ENCODE measurements at regions not wholly inside any gene's neighbourhood (a gene's known extent, or its start where the extent isn't known, plus 50 kb on each side); places are given as distances from the start of the nearest gene placed in this dataset.

DNA sequence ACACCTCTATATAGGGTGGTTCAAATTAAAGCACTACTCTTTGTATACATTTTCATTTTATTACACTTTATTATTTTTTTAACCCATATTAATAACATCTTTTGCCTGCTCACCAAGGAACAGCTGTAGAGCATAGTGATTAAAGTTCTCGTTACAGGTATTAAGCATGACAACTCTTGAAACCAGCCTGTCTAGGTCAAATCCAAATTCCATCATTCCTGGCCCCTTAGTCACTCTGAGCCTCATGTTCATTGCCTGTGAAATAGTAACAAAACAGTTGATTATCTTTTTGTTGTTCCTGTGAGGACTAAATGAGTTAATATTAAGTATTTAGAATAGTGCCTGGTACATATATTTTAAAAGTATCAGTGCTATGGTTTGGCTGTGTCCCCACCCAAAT is 334.5 kb downstream of the RAB38 start:
- no peaks in the 10 kb centered on the region for H3K4me1 ChIP-seq (ENCODE audit: control insufficient read depth in 2 of 3, insufficient read depth in 2 of 3, low read depth in 1 of 3, low read length in 3 of 3)
- no peaks in the 10 kb centered on the region for H3K9me3 ChIP-seq (ENCODE audit: control insufficient read depth in 2 of 3, insufficient read depth in 1 of 3, low read length in 3 of 3)
- no peak overlapping the region for H3K27ac ChIP-seq (ENCODE audit: low read depth in 2 of 2, low read length in 2 of 2)
- intact Hi-C loops (cut with DNase I) = no loop called here
- no peaks in the 10 kb centered on the region for H3K27me3 ChIP-seq (ENCODE audit: control insufficient read depth, insufficient read depth, low read length)
- DNase-seq = no peak
- no peak overlapping the region for H3K9ac ChIP-seq (ENCODE audit: low read length in 3 of 3)
- no peak for FAIRE-seq
- TF ChIP-seq, protein P1, sequence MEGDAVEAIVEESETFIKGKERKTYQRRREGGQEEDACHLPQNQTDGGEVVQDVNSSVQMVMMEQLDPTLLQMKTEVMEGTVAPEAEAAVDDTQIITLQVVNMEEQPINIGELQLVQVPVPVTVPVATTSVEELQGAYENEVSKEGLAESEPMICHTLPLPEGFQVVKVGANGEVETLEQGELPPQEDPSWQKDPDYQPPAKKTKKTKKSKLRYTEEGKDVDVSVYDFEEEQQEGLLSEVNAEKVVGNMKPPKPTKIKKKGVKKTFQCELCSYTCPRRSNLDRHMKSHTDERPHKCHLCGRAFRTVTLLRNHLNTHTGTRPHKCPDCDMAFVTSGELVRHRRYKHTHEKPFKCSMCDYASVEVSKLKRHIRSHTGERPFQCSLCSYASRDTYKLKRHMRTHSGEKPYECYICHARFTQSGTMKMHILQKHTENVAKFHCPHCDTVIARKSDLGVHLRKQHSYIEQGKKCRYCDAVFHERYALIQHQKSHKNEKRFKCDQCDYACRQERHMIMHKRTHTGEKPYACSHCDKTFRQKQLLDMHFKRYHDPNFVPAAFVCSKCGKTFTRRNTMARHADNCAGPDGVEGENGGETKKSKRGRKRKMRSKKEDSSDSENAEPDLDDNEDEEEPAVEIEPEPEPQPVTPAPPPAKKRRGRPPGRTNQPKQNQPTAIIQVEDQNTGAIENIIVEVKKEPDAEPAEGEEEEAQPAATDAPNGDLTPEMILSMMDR (IDR thresholded peaks at IDR 0.05; ENCODE audit: borderline replicate concordance, extremely low read depth, insufficient read depth) = no peak
- H3K36me3 ChIP-seq (ENCODE audit: control insufficient read depth in 2 of 3, insufficient read depth in 3 of 3, low read length in 3 of 3) = no peaks in the 10 kb centered on the region
- no peak overlapping the region for H3K4me3 ChIP-seq (ENCODE audit: low read length in 3 of 3)

DNA sequence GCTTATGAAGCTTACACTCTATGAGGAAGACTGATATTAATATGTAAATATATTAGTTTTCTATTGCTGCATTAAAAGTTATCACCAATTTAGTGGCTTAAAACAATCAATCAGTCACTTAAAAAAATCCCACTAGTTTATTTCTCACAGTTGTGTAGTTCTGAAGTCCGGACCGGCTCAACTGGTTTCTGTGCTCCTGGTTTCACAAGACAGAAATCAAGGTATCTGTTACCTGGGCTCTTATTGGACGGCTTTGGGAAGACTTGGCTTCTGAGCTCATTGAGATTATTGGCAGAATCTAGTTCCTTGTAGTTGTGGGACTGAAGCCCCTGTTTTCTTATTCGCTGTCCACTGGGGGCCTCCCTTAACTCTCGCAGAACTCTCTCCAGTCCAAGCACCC is 343.0 kb downstream of the RAB38 start:
- Histone ChIP-seq H3K9ac (ENCODE audit: low read length in 3 of 3) (no peak overlapping the region), H3K4me1 (ENCODE audit: control insufficient read depth in 2 of 3, insufficient read depth in 2 of 3, low read depth in 1 of 3, low read length in 3 of 3) (no peaks in the 10 kb centered on the region), H3K27me3 (ENCODE audit: control insufficient read depth, insufficient read depth, low read length) (no peaks in the 10 kb centered on the region), H3K27ac (ENCODE audit: low read depth in 2 of 2, low read length in 2 of 2) (no peak overlapping the region), H3K36me3 (ENCODE audit: control insufficient read depth in 2 of 3, insufficient read depth in 3 of 3, low read length in 3 of 3) (no peaks in the 10 kb centered on the region), H3K9me3 (ENCODE audit: control insufficient read depth in 2 of 3, insufficient read depth in 1 of 3, low read length in 3 of 3) (peaks cover 0 to 6% (median 0%) of the 10 kb centered on the region in 3 donors), H3K4me3 (ENCODE audit: low read length in 3 of 3) (no peak overlapping the region)
- TF ChIP-seq, protein P1 (IDR thresholded peaks at IDR 0.05; ENCODE audit: borderline replicate concordance, extremely low read depth, insufficient read depth) = no peak
- FAIRE-seq (no peak), DNase-seq (peak in 2 of 5 donors; percentile 6 to 23)
- intact Hi-C loops (cut with DNase I) = no loop called here

DNA sequence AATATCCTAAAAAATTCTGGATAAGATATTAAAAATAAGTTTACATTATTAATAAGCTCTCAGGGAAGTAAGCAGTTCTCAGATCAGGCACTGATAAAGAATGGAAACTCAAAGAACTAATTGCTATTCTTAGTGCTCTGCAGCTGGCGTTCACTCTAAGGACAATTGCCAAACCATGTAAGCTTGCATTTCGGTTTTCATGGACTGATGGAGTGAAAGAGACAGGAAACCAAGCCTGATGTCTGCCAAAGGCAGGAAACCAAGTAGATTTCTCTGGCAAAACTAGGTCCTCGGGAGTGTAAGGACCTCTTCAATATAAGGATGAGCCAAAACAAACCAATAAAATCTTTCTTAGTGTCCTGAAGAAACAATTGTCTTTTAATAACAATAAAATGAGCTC is 355.2 kb downstream of the RAB38 start:
- DNase-seq (no peak), FAIRE-seq (no peak)
- intact Hi-C loops (cut with DNase I) = no loop called here
- no peaks in the 10 kb centered on the region for H3K4me1 ChIP-seq (ENCODE audit: control insufficient read depth in 2 of 3, insufficient read depth in 2 of 3, low read depth in 1 of 3, low read length in 3 of 3)
- no peaks in the 10 kb centered on the region for H3K9me3 ChIP-seq (ENCODE audit: control insufficient read depth in 2 of 3, insufficient read depth in 1 of 3, low read length in 3 of 3)
- H3K9ac ChIP-seq (ENCODE audit: low read length in 3 of 3) = no peak overlapping the region
- TF ChIP-seq, protein P1 (IDR thresholded peaks at IDR 0.05; ENCODE audit: borderline replicate concordance, extremely low read depth, insufficient read depth) = no peak
- no peaks in the 10 kb centered on the region for H3K27me3 ChIP-seq (ENCODE audit: control insufficient read depth, insufficient read depth, low read length)
- no peak overlapping the region for H3K4me3 ChIP-seq (ENCODE audit: low read length in 3 of 3)
- no peaks in the 10 kb centered on the region for H3K36me3 ChIP-seq (ENCODE audit: control insufficient read depth in 2 of 3, insufficient read depth in 3 of 3, low read length in 3 of 3)
- H3K27ac ChIP-seq (ENCODE audit: low read depth in 2 of 2, low read length in 2 of 2) = no peak overlapping the region

DNA sequence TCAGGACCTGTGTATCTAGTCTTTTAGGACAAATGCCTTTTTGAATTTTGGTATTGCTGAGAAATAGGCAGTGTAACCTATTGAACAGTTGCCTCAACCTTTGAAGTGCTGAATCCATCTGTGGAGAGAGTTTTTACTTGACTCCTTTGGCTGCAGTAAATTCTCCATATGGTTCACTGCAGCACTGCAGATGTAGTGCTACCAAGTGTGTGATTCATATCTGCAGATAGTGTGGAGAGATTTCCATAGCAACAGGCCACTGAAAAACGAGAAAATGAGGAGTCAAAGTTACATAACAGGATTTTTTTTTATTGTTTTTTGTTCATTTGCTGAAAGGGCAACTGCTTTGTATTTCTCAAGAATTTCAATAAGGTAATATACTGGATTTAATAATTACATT is 356.1 kb downstream of the RAB38 start:
- intact Hi-C loops (cut with DNase I) = no loop called here
- DNase-seq = peak in 1 of 5 donors; percentile 13
- no peak overlapping the region for H3K27ac ChIP-seq (ENCODE audit: low read depth in 2 of 2, low read length in 2 of 2)
- H3K4me3 ChIP-seq (ENCODE audit: low read length in 3 of 3) = no peak overlapping the region
- H3K9me3 ChIP-seq (ENCODE audit: control insufficient read depth in 2 of 3, insufficient read depth in 1 of 3, low read length in 3 of 3) = no peaks in the 10 kb centered on the region
- H3K9ac ChIP-seq (ENCODE audit: low read length in 3 of 3) = no peak overlapping the region
- H3K4me1 ChIP-seq (ENCODE audit: control insufficient read depth in 2 of 3, insufficient read depth in 2 of 3, low read depth in 1 of 3, low read length in 3 of 3) = no peaks in the 10 kb centered on the region
- no peaks in the 10 kb centered on the region for H3K36me3 ChIP-seq (ENCODE audit: control insufficient read depth in 2 of 3, insufficient read depth in 3 of 3, low read length in 3 of 3)
- TF ChIP-seq, protein P1 (IDR thresholded peaks at IDR 0.05; ENCODE audit: borderline replicate concordance, extremely low read depth, insufficient read depth) = no peak
- H3K27me3 ChIP-seq (ENCODE audit: control insufficient read depth, insufficient read depth, low read length) = no peaks in the 10 kb centered on the region
- no peak for FAIRE-seq
